ENCODE measurements at regions not wholly inside any gene's neighbourhood (a gene's known extent, or its start where the extent isn't known, plus 50 kb on each side); places are given as distances from the start of the nearest gene placed in this dataset.

DNA sequence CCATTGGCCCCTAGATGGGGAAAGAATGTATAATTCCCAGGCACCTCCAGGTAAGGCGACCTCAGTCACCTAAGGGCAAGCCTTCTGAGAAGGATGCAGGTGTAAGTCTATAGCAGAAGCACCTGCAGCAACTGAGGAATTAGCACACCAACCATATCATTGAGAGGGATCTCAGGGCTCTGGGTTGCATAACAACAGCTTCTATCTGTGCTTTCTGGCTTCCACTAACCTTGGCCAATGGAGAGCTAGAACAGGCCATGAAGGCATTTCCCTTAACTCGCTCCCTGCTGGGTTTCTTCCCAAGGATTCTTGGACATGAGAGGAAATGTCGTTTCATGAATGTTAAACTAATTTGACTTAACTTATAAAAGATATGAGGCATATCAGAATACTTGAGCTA, 177.8 kb upstream of the GK2 start:
- no peak for ATAC-seq (ENCODE audit: low read depth)
- no peak overlapping the region for H3K4me2 ChIP-seq (ENCODE audit: low read depth, low read length)

More for the DNA sequence above, 177.8 kb upstream of the GK2 start:
- H3K56ac ChIP-seq (ENCODE audit: extremely low read depth, insufficient read depth, low read length), result no peak overlapping the region
- H3K9me3 ChIP-seq (ENCODE audit: control insufficient read depth, insufficient read depth, low read length), result no peaks in the 10 kb centered on the region
- H4K91ac ChIP-seq (ENCODE audit: insufficient read depth, low read depth, low read length), result no peak overlapping the region
- no peak overlapping the region for H2BK15ac ChIP-seq (ENCODE audit: low read depth, low read length)
- H3K14ac ChIP-seq (replicated peaks; ENCODE audit: low read depth, low read length), result no peak overlapping the region
- H4K5ac ChIP-seq (ENCODE audit: low read depth, low read length), result no peak overlapping the region
- H2AK5ac ChIP-seq (ENCODE audit: low read depth, low read length), result no peak overlapping the region
- no peak overlapping the region for H2BK120ac ChIP-seq (ENCODE audit: low read depth, low read length)
- TF ChIP-seq CEBPB (IDR thresholded peaks at IDR 0.05; ENCODE audit: low read depth, low read length), result no peak
- no peak for TF ChIP-seq NFE2L2 (IDR thresholded peaks at IDR 0.05; ENCODE audit: low read depth, low read length)
- TF ChIP-seq MAFK (IDR thresholded peaks at IDR 0.05; ENCODE audit: low read depth, low read length), result no peak
- no peak for TF ChIP-seq RCOR1 (IDR thresholded peaks at IDR 0.05; ENCODE audit: insufficient replicate concordance, low read length)
- TF ChIP-seq POLR2A (IDR thresholded peaks at IDR 0.05; ENCODE audit: low read depth, low read length), result no peak
- no peak for TF ChIP-seq SMC3 (IDR thresholded peaks at IDR 0.05; ENCODE audit: low read depth, low read length)
- no peak for TF ChIP-seq RAD21 (IDR thresholded peaks at IDR 0.05; ENCODE audit: low read length)
- no peak for TF ChIP-seq MXI1 (IDR thresholded peaks at IDR 0.05; ENCODE audit: borderline replicate concordance, low read depth, low read length)
- no peak for TF ChIP-seq BHLHE40 (IDR thresholded peaks at IDR 0.05; ENCODE audit: low read depth, low read length)
- no peak for TF ChIP-seq RFX5 (IDR thresholded peaks at IDR 0.05; ENCODE audit: low read depth, low read length)
- TF ChIP-seq MAZ (IDR thresholded peaks at IDR 0.05; ENCODE audit: borderline replicate concordance, low read depth, low read length), result no peak
- no peak for TF ChIP-seq CHD1 (IDR thresholded peaks at IDR 0.05; ENCODE audit: low read depth, low read length)
- TF ChIP-seq FOS (IDR thresholded peaks at IDR 0.05; ENCODE audit: low read depth, low read length), result no peak
- TF ChIP-seq, protein P1, sequence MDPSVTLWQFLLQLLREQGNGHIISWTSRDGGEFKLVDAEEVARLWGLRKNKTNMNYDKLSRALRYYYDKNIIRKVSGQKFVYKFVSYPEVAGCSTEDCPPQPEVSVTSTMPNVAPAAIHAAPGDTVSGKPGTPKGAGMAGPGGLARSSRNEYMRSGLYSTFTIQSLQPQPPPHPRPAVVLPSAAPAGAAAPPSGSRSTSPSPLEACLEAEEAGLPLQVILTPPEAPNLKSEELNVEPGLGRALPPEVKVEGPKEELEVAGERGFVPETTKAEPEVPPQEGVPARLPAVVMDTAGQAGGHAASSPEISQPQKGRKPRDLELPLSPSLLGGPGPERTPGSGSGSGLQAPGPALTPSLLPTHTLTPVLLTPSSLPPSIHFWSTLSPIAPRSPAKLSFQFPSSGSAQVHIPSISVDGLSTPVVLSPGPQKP (IDR thresholded peaks at IDR 0.05; ENCODE audit: borderline replicate concordance, low read depth, low read length), result no peak
- CTCF ChIA-PET, result no interaction called here
- POLR2A ChIA-PET (ENCODE audit: unreplicated experiment), result interaction anchor here (0.6 kb wide), 1 partner anchor 17 kb away, joined by 3 read pairs; no protein-coding TSS in a partner anchor
- no peaks in the 10 kb centered on the region for H3K27me3 ChIP-seq (ENCODE audit: control insufficient read depth, insufficient read depth, low read length)
- no peak overlapping the region for H2AK9ac ChIP-seq (replicated peaks; ENCODE audit: low read depth, low read length, poor library complexity)
- no peak overlapping the region for H2AFZ ChIP-seq (replicated peaks; ENCODE audit: low read length, poor library complexity)
- H4K20me1 ChIP-seq (ENCODE audit: insufficient read depth, low read length), result no peaks in the 10 kb centered on the region
- dilution Hi-C loops (cut with HindIII; ENCODE audit: low sequenced_read_pairs, unreplicated experiment) (no loop called here), in situ Hi-C loops (cut with MboI; ENCODE audit: low sequenced_read_pairs) (no loop called here), intact Hi-C loops (cut with micrococcal nuclease) (no loop called here)
- H2BK20ac ChIP-seq (ENCODE audit: low read depth, low read length), result no peak overlapping the region
- no peaks in the 10 kb centered on the region for H3K9me1 ChIP-seq (ENCODE audit: insufficient read depth, low read length)
- no peaks in the 10 kb centered on the region for H3K4me1 ChIP-seq (ENCODE audit: control insufficient read depth, insufficient read depth, low read length)
- H2BK5ac ChIP-seq (ENCODE audit: low read depth, low read length, poor library complexity, severe bottlenecking), result no peak overlapping the region
- H3K27ac ChIP-seq (ENCODE audit: insufficient read depth, low read length), result no peak overlapping the region
- no peak overlapping the region for H3K23ac ChIP-seq (ENCODE audit: low read depth, low read length)
- no peak overlapping the region for H4K8ac ChIP-seq (ENCODE audit: low read depth in 2 of 2, low read length in 2 of 2)
- H3K18ac ChIP-seq (ENCODE audit: low read depth, low read length), result no peak overlapping the region
- no peaks in the 10 kb centered on the region for H3K36me3 ChIP-seq (ENCODE audit: control insufficient read depth, insufficient read depth, low read length)
- no peak overlapping the region for H3K4me3 ChIP-seq (ENCODE audit: insufficient read depth, low read depth, low read length)
- no peaks in the 10 kb centered on the region for H3K79me1 ChIP-seq (ENCODE audit: low read depth in 1 of 2, low read length in 2 of 2)
- H3K4ac ChIP-seq (ENCODE audit: low read depth, low read length), result no peak overlapping the region
- DNase-seq, result no peak
- BruUV-seq (replicated peaks), result no TSS peak
- no CpG with 5 or more reads among the region's 3 CpGs for WGBS, 2 experiments (ENCODE audit: extremely low coverage in 2 of 2, insufficient read length in 1 of 2)
- no peak overlapping the region for H3K9ac ChIP-seq (ENCODE audit: low read depth, low read length)

Data from IMR-90 (cell line).